GM23338 (cell line): ENCODE measurements at regions not wholly inside any gene's neighbourhood (a gene's known extent, or its start where the extent isn't known, plus 50 kb on each side); places are given as distances from the start of the nearest gene placed in this dataset.

Source experiments
- CREB1 ChIP-seq: fragments of 250-450 bp; sonication (Bioruptor Pico); IDR thresholded peaks from 2 replicates; pipeline ENCODE4 v1.5.0; 2020; ENCODE audit warnings: low read depth, mild to moderate bottlenecking, moderate library complexity
- EZH2 ChIP-seq: fragments of 200-600 bp; sonication (generic); IDR thresholded peaks from one replicate; pipeline ENCODE4 v1.8.0; 2017; ENCODE audit warnings: antibody characterized with exemption, mild to moderate bottlenecking, low read depth; ENCODE audit not compliant: unreplicated experiment
- EZH2phosphoT487 ChIP-seq: fragments of 200-600 bp; sonication (generic); IDR thresholded peaks from one replicate; pipeline ENCODE4 v1.8.1; 2018; ENCODE audit warnings: antibody characterized with exemption; ENCODE audit not compliant: unreplicated experiment
- JUNB ChIP-seq: IDR thresholded peaks from one replicate; pipeline ENCODE4 v1.6.1; 2016; ENCODE audit warnings: antibody characterized with exemption; ENCODE audit not compliant: unreplicated experiment
- NANOG ChIP-seq: IDR thresholded peaks from 2 replicates; pipeline ENCODE4 v1.6.1; 2016; ENCODE audit warnings: antibody characterized with exemption, borderline replicate concordance
- POLR2AphosphoS5 ChIP-seq: IDR thresholded peaks from 2 replicates; pipeline ENCODE4 v1.6.1; 2016; ENCODE audit warnings: antibody characterized with exemption, low read depth
- REST ChIP-seq: IDR thresholded peaks from one replicate; pipeline ENCODE4 v1.6.1; 2018; ENCODE audit warnings: antibody characterized with exemption; ENCODE audit not compliant: unreplicated experiment
- STAT1 ChIP-seq: IDR thresholded peaks from one replicate; pipeline ENCODE4 v1.6.1; 2016; ENCODE audit warnings: antibody characterized with exemption; ENCODE audit not compliant: unreplicated experiment
- TF ChIP-seq, protein P1 (sequence below), 2 experiments: fragments of 200-600 bp in 1 of 2; sonication (generic) in 1 of 2; conservative IDR thresholded peaks; 2 replicates each; pipeline versions ENCODE4 v1.5.1 to v1.6.1; 2016 to 2017; ENCODE audit warnings: antibody characterized with exemption in 2 of 2, low read depth in 2 of 2, mild to moderate bottlenecking in 2 of 2, moderate library complexity in 1 of 2
- TF ChIP-seq, protein P2 (sequence below): IDR thresholded peaks from 2 replicates; pipeline ENCODE4 v1.6.1; 2016; ENCODE audit warnings: antibody characterized with exemption
- TF ChIP-seq, protein P3 (sequence below): fragments of 250-450 bp; sonication (Bioruptor Pico); IDR thresholded peaks from 2 replicates; pipeline ENCODE4 v1.5.0; 2020; ENCODE audit warnings: mild to moderate bottlenecking, moderate library complexity

- TF ChIP-seq, protein P1, sequence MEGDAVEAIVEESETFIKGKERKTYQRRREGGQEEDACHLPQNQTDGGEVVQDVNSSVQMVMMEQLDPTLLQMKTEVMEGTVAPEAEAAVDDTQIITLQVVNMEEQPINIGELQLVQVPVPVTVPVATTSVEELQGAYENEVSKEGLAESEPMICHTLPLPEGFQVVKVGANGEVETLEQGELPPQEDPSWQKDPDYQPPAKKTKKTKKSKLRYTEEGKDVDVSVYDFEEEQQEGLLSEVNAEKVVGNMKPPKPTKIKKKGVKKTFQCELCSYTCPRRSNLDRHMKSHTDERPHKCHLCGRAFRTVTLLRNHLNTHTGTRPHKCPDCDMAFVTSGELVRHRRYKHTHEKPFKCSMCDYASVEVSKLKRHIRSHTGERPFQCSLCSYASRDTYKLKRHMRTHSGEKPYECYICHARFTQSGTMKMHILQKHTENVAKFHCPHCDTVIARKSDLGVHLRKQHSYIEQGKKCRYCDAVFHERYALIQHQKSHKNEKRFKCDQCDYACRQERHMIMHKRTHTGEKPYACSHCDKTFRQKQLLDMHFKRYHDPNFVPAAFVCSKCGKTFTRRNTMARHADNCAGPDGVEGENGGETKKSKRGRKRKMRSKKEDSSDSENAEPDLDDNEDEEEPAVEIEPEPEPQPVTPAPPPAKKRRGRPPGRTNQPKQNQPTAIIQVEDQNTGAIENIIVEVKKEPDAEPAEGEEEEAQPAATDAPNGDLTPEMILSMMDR (conservative IDR thresholded peaks at IDR 0.05; ENCODE audit: low read depth in 2 of 2): no peak
- TF ChIP-seq CREB1 (CRISPR knock-in tag): no peak
- no peak for TF ChIP-seq EZH2
- no peak for TF ChIP-seq EZH2phosphoT487
- TF ChIP-seq, protein P2, sequence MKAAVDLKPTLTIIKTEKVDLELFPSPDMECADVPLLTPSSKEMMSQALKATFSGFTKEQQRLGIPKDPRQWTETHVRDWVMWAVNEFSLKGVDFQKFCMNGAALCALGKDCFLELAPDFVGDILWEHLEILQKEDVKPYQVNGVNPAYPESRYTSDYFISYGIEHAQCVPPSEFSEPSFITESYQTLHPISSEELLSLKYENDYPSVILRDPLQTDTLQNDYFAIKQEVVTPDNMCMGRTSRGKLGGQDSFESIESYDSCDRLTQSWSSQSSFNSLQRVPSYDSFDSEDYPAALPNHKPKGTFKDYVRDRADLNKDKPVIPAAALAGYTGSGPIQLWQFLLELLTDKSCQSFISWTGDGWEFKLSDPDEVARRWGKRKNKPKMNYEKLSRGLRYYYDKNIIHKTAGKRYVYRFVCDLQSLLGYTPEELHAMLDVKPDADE: no peak
- no peak for TF ChIP-seq REST
- no peak for TF ChIP-seq NANOG
- no peak for TF ChIP-seq POLR2AphosphoS5
- TF ChIP-seq, protein P3, sequence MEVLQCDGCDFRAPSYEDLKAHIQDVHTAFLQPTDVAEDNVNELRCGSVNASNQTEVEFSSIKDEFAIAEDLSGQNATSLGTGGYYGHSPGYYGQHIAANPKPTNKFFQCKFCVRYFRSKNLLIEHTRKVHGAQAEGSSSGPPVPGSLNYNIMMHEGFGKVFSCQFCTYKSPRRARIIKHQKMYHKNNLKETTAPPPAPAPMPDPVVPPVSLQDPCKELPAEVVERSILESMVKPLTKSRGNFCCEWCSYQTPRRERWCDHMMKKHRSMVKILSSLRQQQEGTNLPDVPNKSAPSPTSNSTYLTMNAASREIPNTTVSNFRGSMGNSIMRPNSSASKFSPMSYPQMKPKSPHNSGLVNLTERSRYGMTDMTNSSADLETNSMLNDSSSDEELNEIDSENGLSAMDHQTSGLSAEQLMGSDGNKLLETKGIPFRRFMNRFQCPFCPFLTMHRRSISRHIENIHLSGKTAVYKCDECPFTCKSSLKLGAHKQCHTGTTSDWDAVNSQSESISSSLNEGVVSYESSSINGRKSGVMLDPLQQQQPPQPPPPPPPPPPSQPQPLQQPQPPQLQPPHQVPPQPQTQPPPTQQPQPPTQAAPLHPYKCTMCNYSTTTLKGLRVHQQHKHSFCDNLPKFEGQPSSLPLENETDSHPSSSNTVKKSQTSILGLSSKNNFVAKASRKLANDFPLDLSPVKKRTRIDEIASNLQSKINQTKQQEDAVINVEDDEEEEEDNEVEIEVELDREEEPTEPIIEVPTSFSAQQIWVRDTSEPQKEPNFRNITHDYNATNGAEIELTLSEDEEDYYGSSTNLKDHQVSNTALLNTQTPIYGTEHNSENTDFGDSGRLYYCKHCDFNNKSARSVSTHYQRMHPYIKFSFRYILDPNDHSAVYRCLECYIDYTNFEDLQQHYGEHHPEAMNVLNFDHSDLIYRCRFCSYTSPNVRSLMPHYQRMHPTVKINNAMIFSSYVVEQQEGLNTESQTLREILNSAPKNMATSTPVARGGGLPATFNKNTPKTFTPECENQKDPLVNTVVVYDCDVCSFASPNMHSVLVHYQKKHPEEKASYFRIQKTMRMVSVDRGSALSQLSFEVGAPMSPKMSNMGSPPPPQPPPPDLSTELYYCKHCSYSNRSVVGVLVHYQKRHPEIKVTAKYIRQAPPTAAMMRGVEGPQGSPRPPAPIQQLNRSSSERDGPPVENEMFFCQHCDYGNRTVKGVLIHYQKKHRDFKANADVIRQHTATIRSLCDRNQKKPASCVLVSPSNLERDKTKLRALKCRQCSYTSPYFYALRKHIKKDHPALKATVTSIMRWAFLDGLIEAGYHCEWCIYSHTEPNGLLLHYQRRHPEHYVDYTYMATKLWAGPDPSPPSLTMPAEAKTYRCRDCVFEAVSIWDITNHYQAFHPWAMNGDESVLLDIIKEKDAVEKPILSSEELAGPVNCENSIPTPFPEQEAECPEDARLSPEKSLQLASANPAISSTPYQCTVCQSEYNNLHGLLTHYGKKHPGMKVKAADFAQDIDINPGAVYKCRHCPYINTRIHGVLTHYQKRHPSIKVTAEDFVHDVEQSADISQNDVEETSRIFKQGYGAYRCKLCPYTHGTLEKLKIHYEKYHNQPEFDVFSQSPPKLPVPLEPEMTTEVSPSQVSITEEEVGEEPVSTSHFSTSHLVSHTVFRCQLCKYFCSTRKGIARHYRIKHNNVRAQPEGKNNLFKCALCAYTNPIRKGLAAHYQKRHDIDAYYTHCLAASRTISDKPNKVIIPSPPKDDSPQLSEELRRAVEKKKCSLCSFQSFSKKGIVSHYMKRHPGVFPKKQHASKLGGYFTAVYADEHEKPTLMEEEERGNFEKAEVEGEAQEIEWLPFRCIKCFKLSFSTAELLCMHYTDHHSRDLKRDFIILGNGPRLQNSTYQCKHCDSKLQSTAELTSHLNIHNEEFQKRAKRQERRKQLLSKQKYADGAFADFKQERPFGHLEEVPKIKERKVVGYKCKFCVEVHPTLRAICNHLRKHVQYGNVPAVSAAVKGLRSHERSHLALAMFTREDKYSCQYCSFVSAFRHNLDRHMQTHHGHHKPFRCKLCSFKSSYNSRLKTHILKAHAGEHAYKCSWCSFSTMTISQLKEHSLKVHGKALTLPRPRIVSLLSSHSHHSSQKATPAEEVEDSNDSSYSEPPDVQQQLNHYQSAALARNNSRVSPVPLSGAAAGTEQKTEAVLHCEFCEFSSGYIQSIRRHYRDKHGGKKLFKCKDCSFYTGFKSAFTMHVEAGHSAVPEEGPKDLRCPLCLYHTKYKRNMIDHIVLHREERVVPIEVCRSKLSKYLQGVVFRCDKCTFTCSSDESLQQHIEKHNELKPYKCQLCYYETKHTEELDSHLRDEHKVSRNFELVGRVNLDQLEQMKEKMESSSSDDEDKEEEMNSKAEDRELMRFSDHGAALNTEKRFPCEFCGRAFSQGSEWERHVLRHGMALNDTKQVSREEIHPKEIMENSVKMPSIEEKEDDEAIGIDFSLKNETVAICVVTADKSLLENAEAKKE (CRISPR knock-in tag): no peak
- no peak for TF ChIP-seq JUNB
- no peak for TF ChIP-seq STAT1
These were observed 378.1 kb downstream of the RPS24 start for GRCh38 chr10:78411716-78412115.
